A673 (cell line): ENCODE measurements at regions not wholly inside any gene's neighbourhood (a gene's known extent, or its start where the extent isn't known, plus 50 kb on each side); places are given as distances from the start of the nearest gene placed in this dataset.

Experiments used
- CTCF ChIP-seq: fragments of 300-800, 200-600 bp; sonication (generic); conservative IDR thresholded peaks from 2 replicates; pipeline ENCODE4 v1.5.1; 2017; ENCODE audit warnings: low read depth, mild to moderate bottlenecking, antibody characterized with exemption, low read length, moderate library complexity, mixed read lengths
- EZH2 ChIP-seq: fragments of 200-600 bp; sonication (generic); IDR thresholded peaks from 2 replicates; pipeline ENCODE4 v1.6.1; 2017; ENCODE audit warnings: borderline replicate concordance, low read depth, mild to moderate bottlenecking, mixed read lengths, antibody characterized with exemption, low read length; ENCODE audit not compliant: poor library complexity, severe bottlenecking

- TF ChIP-seq CTCF (no peak), EZH2 (no peak)
These were observed 104.4 kb downstream of the DAD1 start for GRCh38 chr14:22484632-22485031.
